Pancreas (tissue), 10 donors: ENCODE measurements at regions not wholly inside any gene's neighbourhood (a gene's known extent, or its start where the extent isn't known, plus 50 kb on each side); places are given as distances from the start of the nearest gene placed in this dataset.
"Not testable (repeated sequence)": the region's sequence is repeated elsewhere in the genome, so short reads cannot be mapped to it uniquely, and the experiment has no call there.

ENCODE experiments used
- ATAC-seq, 4 donors: fragments of 200-7000 bp; cut with Tn5 transposase; one replicate each; pipeline versions ENCODE4 v1.8.0 to v1.9.1; 2020; ENCODE audit warnings: mild to moderate bottlenecking in 4 of 4, moderate library complexity in 4 of 4
- DNase-seq, 6 donors: peaks; one replicate each; pipeline ENCODE4 v3.0.0-alpha.2; 2020
- FAIRE-seq: peaks from 2 replicates; lab custom pipeline; 2012; peaks lifted over from hg19 to GRCh38; lab: Jason Lieb, UNC
- H3K27ac ChIP-seq, 4 donors: fragments of 200-600 bp; sonication (generic); 1 replicate in 3 of 4; 2 replicates in 1 of 4; pipeline versions ENCODE4 v1.5.0 to v1.8.0; 2020
- H3K27me3 ChIP-seq, 4 donors: fragments of 200-600 bp; one replicate each; pipeline ENCODE4 v1.8.0; 2021
- H3K36me3 ChIP-seq, 3 donors: fragments of 200-600 bp; sonication (generic) in 1 of 3; one replicate each; pipeline versions ENCODE4 v1.5.0 to v1.8.0; 2020 to 2021
- H3K4me1 ChIP-seq, 3 donors: fragments of 200-600 bp; one replicate each; pipeline ENCODE4 v1.8.0; 2021
- H3K4me3 ChIP-seq, 4 donors: fragments of 200-600 bp; sonication (generic) in 2 of 4; one replicate each; pipeline versions ENCODE4 v1.5.0 to v1.8.0; 2020 to 2021
- H3K9me3 ChIP-seq, 4 donors: fragments of 200-600 bp; one replicate each; pipeline ENCODE4 v1.8.0; 2021
- WGBS, 2 donors: extraction: QIAGEN DNeasy Blood & Tissue Kit; methylation state at CpG; one replicate each; pipeline ENCODE4 v1.1.7; 2013; 5-methylcytosine and 5-hydroxymethylcytosine counted together
- intact Hi-C, 3 donors: fragments of 100-400 bp; cut with DNase I; formaldehyde crosslinking; loops; one replicate each; pipeline versions ENCODE4 v1.11.1 to v1.14.2; 2022
- donor health status: healthy with polysubstance abuse.
- donor health status: DM: no; HTN: no; CAD: no; lungs with moderate emphysema.
- donor health status: DM: no; HTN: no; CAD: no.
- donor health status: control.
- donor health status: control.
- donor health status: Bipolar disorder and iron deficiency.
- donor health status: DM: yes; HTN: yes; CAD: no.
- donor health status: DM: no; HTN: no; CAD: no.
- donor health status: DM: no; HTN: no; CAD: no.
- donor health status: DM: yes; HTN: yes; CAD: no.

GRCh38 chr1:144066071-144066813 is 94.5 kb upstream of the FAM72C start:
- H3K27ac ChIP-seq, H3K9me3 ChIP-seq, intact Hi-C loops, H3K4me3 ChIP-seq, H3K27me3 ChIP-seq, FAIRE-seq, DNase-seq, H3K4me1 ChIP-seq, H3K36me3 ChIP-seq: not testable (repeated sequence)
- peak in 2 of 4 donors; percentile 34 to 45 for ATAC-seq
- WGBS, 2 donors, result 64 to 82% methylated on average over 4 of the region's 10 CpGs

- intact Hi-C loops, FAIRE-seq, H3K4me1 ChIP-seq, DNase-seq, H3K9me3 ChIP-seq, H3K36me3 ChIP-seq, H3K27me3 ChIP-seq, H3K4me3 ChIP-seq, H3K27ac ChIP-seq: not testable (repeated sequence)
- WGBS, 2 donors, result no CpG with 5 or more reads among the region's 5 CpGs
- ATAC-seq, result peak; percentile 87 to 92 (median 89)
Observed at GRCh38 chr1:144065299-144066060, 93.7 kb upstream of the FAM72C start.

- DNase-seq, H3K27ac ChIP-seq, H3K36me3 ChIP-seq, intact Hi-C loops, H3K9me3 ChIP-seq, H3K27me3 ChIP-seq, FAIRE-seq, H3K4me3 ChIP-seq, H3K4me1 ChIP-seq: not testable (repeated sequence)
- peak in 2 of 4 donors; percentile 47 to 67 for ATAC-seq
- no CpG with 5 or more reads among the region's 5 CpGs for WGBS, 2 donors
Observed at GRCh38 chr1:144049365-144049764, 77.6 kb upstream of the FAM72C start.

GRCh38 chr1:144046645-144047044 is 74.9 kb upstream of the FAM72C start:
- FAIRE-seq, ATAC-seq, H3K27ac ChIP-seq, intact Hi-C loops, H3K4me1 ChIP-seq, H3K27me3 ChIP-seq, H3K9me3 ChIP-seq, H3K4me3 ChIP-seq, DNase-seq, H3K36me3 ChIP-seq: not testable (repeated sequence)
- no CpG with 5 or more reads among the region's 3 CpGs for WGBS, 2 donors

GRCh38 chr1:144045751-144046546 is 74.2 kb upstream of the FAM72C start:
- H3K4me1 ChIP-seq, DNase-seq, FAIRE-seq, H3K27ac ChIP-seq, ATAC-seq, H3K9me3 ChIP-seq, intact Hi-C loops, H3K36me3 ChIP-seq, H3K4me3 ChIP-seq, H3K27me3 ChIP-seq: not testable (repeated sequence)
- 81 to 84% methylated on average over 7 of the region's 13 CpGs for WGBS, 2 donors

- H3K4me3 ChIP-seq, H3K4me1 ChIP-seq, intact Hi-C loops, H3K27me3 ChIP-seq, FAIRE-seq, H3K36me3 ChIP-seq, ATAC-seq, H3K27ac ChIP-seq, DNase-seq, H3K9me3 ChIP-seq: not testable (repeated sequence)
- WGBS, 2 donors, result no CpG with 5 or more reads among the region's 1 CpG
Observed at GRCh38 chr1:144042251-144042650, 70.5 kb upstream of the FAM72C start.

GRCh38 chr1:144040293-144040692 is 68.5 kb upstream of the FAM72C start:
- ATAC-seq, H3K27me3 ChIP-seq, FAIRE-seq, H3K4me1 ChIP-seq, H3K9me3 ChIP-seq, H3K4me3 ChIP-seq, intact Hi-C loops, H3K36me3 ChIP-seq, H3K27ac ChIP-seq, DNase-seq: not testable (repeated sequence)
- no CpG with 5 or more reads among the region's 3 CpGs for WGBS, 2 donors

- H3K27ac ChIP-seq, H3K36me3 ChIP-seq, H3K27me3 ChIP-seq, H3K9me3 ChIP-seq, H3K4me3 ChIP-seq, FAIRE-seq, H3K4me1 ChIP-seq, ATAC-seq, intact Hi-C loops, DNase-seq: not testable (repeated sequence)
- no CpG with 5 or more reads among the region's 3 CpGs for WGBS, 2 donors
Observed at GRCh38 chr1:144034045-144034444, 62.3 kb upstream of the FAM72C start.

GRCh38 chr1:144031550-144031949 is 59.8 kb upstream of the FAM72C start:
- H3K9me3 ChIP-seq, H3K27ac ChIP-seq, ATAC-seq, DNase-seq, H3K27me3 ChIP-seq, FAIRE-seq, H3K4me3 ChIP-seq, H3K36me3 ChIP-seq, intact Hi-C loops, H3K4me1 ChIP-seq: not testable (repeated sequence)
- 94% methylated on average over 2 of the region's 2 CpGs; no CpG with 5 or more reads in 1 of the 2 donors for WGBS, 2 donors

- FAIRE-seq, H3K4me1 ChIP-seq, H3K4me3 ChIP-seq, H3K36me3 ChIP-seq, ATAC-seq, H3K27ac ChIP-seq, H3K27me3 ChIP-seq, DNase-seq, intact Hi-C loops, H3K9me3 ChIP-seq: not testable (repeated sequence)
- WGBS, 2 donors, result no CpG with 5 or more reads among the region's 2 CpGs
Observed at GRCh38 chr1:144026022-144026421, 54.2 kb upstream of the FAM72C start.

- H3K4me1 ChIP-seq, H3K36me3 ChIP-seq, DNase-seq, intact Hi-C loops, H3K27me3 ChIP-seq, H3K9me3 ChIP-seq, H3K27ac ChIP-seq, FAIRE-seq, ATAC-seq, H3K4me3 ChIP-seq: not testable (repeated sequence)
- 15 to 38% methylated on average over 1 of the region's 5 CpGs for WGBS, 2 donors
Observed at GRCh38 chr1:144021690-144022384, 50.1 kb upstream of the FAM72C start.
